ENCODE measurements at regions not wholly inside any gene's neighbourhood (a gene's known extent, or its start where the extent isn't known, plus 50 kb on each side); places are given as distances from the start of the nearest gene placed in this dataset.

DNA sequence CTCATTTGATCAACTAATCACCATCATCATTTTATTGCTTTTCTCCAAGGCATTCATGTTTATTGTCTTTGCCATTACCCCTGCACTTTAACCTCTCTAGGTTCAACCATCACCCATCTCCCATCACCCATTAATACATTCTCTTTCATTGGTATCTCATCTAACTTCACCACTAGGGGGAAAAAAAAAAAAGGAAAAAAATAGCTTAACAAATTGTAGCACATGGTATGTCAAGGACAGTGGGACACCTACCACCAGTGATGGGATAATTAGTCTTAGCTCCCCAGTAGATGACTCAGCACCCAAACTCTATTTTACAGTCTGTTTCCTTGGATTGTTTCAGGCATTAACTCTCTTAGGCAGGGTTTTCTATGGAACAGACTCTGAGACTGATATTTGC, 1770.2 kb upstream of the MIR17HG start:
- POLR2A ChIA-PET, result no interaction called here
- H3K9me3 ChIP-seq (ENCODE audit: control insufficient read depth, insufficient read depth, low read depth, low read length), result no peaks in the 10 kb centered on the region

DNA sequence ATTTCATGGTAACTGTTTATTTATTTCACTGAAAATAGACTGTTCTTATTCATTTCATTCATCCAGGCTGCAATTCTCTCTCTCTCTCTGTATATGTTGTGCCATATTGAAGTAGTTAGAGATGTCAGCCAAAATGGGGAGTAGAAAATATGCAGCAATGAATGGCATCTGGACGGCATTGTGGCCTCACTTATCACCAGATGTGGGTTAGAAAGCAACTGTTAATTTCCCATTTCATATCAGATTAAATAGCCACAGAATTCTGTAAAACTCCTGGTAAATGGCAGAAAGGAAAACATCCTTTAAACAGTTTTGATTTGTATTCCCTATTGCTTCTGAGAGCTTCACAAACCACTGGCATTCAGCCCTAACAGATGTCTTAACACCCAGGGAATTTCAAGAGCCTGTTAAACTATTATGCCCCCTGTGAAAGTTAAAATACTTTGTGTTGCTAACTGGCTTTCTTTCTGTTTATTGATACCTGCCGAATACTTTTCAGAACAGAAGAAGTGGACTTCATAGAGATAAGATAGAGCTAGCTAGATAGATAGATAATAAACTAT, 1763.3 kb upstream of the MIR17HG start:
- H3K9me3 ChIP-seq (ENCODE audit: control insufficient read depth, insufficient read depth, low read depth, low read length), result no peaks in the 10 kb centered on the region
- ChIA-PET POLR2A (no interaction called here), CTCF (no interaction called here)
- TF ChIP-seq ZFP41 (tag by site-specific recombination; IDR thresholded peaks at IDR 0.05; ENCODE audit: borderline replicate concordance), result no peak
- TF ChIP-seq, protein P1, sequence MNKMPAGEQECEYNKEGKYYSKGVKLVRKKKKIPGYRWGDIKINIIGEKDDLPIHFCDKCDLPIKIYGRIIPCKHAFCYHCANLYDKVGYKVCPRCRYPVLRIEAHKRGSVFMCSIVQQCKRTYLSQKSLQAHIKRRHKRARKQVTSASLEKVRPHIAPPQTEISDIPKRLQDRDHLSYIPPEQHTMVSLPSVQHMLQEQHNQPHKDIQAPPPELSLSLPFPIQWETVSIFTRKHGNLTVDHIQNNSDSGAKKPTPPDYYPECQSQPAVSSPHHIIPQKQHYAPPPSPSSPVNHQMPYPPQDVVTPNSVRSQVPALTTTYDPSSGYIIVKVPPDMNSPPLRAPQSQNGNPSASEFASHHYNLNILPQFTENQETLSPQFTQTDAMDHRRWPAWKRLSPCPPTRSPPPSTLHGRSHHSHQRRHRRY (tag by site-specific recombination; IDR thresholded peaks at IDR 0.05), result no peak
- TF ChIP-seq ZNF169 (tag by site-specific recombination; IDR thresholded peaks at IDR 0.05), result no peak
- no peak for TF ChIP-seq OSR2 (tag by site-specific recombination; IDR thresholded peaks at IDR 0.05)
- TF ChIP-seq, protein P2, sequence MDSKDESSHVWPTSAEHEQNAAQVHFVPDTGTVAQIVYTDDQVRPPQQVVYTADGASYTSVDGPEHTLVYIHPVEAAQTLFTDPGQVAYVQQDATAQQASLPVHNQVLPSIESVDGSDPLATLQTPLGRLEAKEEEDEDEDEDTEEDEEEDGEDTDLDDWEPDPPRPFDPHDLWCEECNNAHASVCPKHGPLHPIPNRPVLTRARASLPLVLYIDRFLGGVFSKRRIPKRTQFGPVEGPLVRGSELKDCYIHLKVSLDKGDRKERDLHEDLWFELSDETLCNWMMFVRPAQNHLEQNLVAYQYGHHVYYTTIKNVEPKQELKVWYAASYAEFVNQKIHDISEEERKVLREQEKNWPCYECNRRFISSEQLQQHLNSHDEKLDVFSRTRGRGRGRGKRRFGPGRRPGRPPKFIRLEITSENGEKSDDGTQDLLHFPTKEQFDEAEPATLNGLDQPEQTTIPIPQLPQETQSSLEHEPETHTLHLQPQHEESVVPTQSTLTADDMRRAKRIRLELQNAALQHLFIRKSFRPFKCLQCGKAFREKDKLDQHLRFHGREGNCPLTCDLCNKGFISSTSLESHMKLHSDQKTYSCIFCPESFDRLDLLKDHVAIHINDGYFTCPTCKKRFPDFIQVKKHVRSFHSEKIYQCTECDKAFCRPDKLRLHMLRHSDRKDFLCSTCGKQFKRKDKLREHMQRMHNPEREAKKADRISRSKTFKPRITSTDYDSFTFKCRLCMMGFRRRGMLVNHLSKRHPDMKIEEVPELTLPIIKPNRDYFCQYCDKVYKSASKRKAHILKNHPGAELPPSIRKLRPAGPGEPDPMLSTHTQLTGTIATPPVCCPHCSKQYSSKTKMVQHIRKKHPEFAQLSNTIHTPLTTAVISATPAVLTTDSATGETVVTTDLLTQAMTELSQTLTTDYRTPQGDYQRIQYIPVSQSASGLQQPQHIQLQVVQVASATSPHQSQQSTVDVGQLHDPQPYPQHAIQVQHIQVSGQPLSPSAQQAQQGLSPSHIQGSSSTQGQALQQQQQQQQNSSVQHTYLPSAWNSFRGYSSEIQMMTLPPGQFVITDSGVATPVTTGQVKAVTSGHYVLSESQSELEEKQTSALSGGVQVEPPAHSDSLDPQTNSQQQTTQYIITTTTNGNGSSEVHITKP (tag by site-specific recombination; IDR thresholded peaks at IDR 0.05), result no peak
- TF ChIP-seq ZNF792 (tag by site-specific recombination; IDR thresholded peaks at IDR 0.05), result no peak
- no peak for TF ChIP-seq ZNF37A (tag by site-specific recombination; IDR thresholded peaks at IDR 0.05)
- TF ChIP-seq YY1 (tag by site-specific recombination; IDR thresholded peaks at IDR 0.05), result no peak
- TF ChIP-seq, protein P3, sequence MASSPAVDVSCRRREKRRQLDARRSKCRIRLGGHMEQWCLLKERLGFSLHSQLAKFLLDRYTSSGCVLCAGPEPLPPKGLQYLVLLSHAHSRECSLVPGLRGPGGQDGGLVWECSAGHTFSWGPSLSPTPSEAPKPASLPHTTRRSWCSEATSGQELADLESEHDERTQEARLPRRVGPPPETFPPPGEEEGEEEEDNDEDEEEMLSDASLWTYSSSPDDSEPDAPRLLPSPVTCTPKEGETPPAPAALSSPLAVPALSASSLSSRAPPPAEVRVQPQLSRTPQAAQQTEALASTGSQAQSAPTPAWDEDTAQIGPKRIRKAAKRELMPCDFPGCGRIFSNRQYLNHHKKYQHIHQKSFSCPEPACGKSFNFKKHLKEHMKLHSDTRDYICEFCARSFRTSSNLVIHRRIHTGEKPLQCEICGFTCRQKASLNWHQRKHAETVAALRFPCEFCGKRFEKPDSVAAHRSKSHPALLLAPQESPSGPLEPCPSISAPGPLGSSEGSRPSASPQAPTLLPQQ (tag by site-specific recombination; IDR thresholded peaks at IDR 0.05), result no peak
- TF ChIP-seq ZNF121 (tag by site-specific recombination; IDR thresholded peaks at IDR 0.05), result no peak
- TF ChIP-seq HOXC10 (CRISPR knock-in tag; IDR thresholded peaks at IDR 0.05), result no peak
- TF ChIP-seq ZNF175 (tag by site-specific recombination; IDR thresholded peaks at IDR 0.05), result no peak
- H3K4me1 ChIP-seq (ENCODE audit: control insufficient read depth, insufficient read depth, low read length), result no peaks in the 10 kb centered on the region
- no peak overlapping the region for H3K4me3 ChIP-seq (ENCODE audit: low read depth, low read length)
- H3K36me3 ChIP-seq (ENCODE audit: control insufficient read depth in 2 of 2, insufficient read depth in 1 of 2, low read length in 2 of 2), result no peaks in the 10 kb centered on the region
- no peak overlapping the region for H3K27ac ChIP-seq (ENCODE audit: extremely low read depth, low read depth, low read length)

More for the DNA sequence above, 1770.2 kb upstream of the MIR17HG start:
- CTCF ChIA-PET, result interaction anchor here (0.7 kb wide), 1 partner anchor 16 kb away, joined by 4 read pairs; no protein-coding TSS in a partner anchor
- no peaks in the 10 kb centered on the region for H3K4me1 ChIP-seq (ENCODE audit: control insufficient read depth, insufficient read depth, low read length)
- H3K36me3 ChIP-seq (ENCODE audit: control insufficient read depth in 2 of 2, insufficient read depth in 1 of 2, low read length in 2 of 2), result no peaks in the 10 kb centered on the region
- no peak for TF ChIP-seq ZNF624 (tag by site-specific recombination; IDR thresholded peaks at IDR 0.05)
- TF ChIP-seq ZNF529 (tag by site-specific recombination; IDR thresholded peaks at IDR 0.05; ENCODE audit: insufficient replicate concordance), result no peak
- TF ChIP-seq, protein P4, sequence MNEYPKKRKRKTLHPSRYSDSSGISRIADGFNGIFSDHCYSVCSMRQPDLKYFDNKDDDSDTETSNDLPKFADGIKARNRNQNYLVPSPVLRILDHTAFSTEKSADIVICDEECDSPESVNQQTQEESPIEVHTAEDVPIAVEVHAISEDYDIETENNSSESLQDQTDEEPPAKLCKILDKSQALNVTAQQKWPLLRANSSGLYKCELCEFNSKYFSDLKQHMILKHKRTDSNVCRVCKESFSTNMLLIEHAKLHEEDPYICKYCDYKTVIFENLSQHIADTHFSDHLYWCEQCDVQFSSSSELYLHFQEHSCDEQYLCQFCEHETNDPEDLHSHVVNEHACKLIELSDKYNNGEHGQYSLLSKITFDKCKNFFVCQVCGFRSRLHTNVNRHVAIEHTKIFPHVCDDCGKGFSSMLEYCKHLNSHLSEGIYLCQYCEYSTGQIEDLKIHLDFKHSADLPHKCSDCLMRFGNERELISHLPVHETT (tag by site-specific recombination; IDR thresholded peaks at IDR 0.05), result no peak
- no peak for TF ChIP-seq ZNF391 (tag by site-specific recombination; IDR thresholded peaks at IDR 0.05; ENCODE audit: borderline replicate concordance, low read depth)
- TF ChIP-seq ZNF792 (tag by site-specific recombination; IDR thresholded peaks at IDR 0.05), result no peak
- TF ChIP-seq ZNF530 (tag by site-specific recombination; IDR thresholded peaks at IDR 0.05; ENCODE audit: low read depth), result no peak
- TF ChIP-seq MEIS1 (CRISPR knock-in tag; IDR thresholded peaks at IDR 0.05; ENCODE audit: borderline replicate concordance), result no peak
- no peak for TF ChIP-seq ZFP69B (tag by site-specific recombination; IDR thresholded peaks at IDR 0.05)
- TF ChIP-seq, protein P5, sequence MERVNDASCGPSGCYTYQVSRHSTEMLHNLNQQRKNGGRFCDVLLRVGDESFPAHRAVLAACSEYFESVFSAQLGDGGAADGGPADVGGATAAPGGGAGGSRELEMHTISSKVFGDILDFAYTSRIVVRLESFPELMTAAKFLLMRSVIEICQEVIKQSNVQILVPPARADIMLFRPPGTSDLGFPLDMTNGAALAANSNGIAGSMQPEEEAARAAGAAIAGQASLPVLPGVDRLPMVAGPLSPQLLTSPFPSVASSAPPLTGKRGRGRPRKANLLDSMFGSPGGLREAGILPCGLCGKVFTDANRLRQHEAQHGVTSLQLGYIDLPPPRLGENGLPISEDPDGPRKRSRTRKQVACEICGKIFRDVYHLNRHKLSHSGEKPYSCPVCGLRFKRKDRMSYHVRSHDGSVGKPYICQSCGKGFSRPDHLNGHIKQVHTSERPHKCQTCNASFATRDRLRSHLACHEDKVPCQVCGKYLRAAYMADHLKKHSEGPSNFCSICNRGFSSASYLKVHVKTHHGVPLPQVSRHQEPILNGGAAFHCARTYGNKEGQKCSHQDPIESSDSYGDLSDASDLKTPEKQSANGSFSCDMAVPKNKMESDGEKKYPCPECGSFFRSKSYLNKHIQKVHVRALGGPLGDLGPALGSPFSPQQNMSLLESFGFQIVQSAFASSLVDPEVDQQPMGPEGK (tag by site-specific recombination; IDR thresholded peaks at IDR 0.05), result no peak
- TF ChIP-seq MZF1 (tag by site-specific recombination; IDR thresholded peaks at IDR 0.05; ENCODE audit: borderline replicate concordance), result no peak
- TF ChIP-seq ZNF114 (tag by site-specific recombination; IDR thresholded peaks at IDR 0.05), result no peak
- no peak for TF ChIP-seq ZNF837 (tag by site-specific recombination; IDR thresholded peaks at IDR 0.05)
- H3K27ac ChIP-seq (ENCODE audit: extremely low read depth, low read depth, low read length), result no peak overlapping the region
- H3K4me3 ChIP-seq (ENCODE audit: low read depth, low read length), result no peak overlapping the region

Measured in HEK293 (cell line).